ENCODE measurements at regions not wholly inside any gene's neighbourhood (a gene's known extent, or its start where the extent isn't known, plus 50 kb on each side); places are given as distances from the start of the nearest gene placed in this dataset.
A peak's percentile ranks its signal among the peaks of the same experiment; 100 is the strongest.

GRCh38 chr7:41628901-41629300, 74.0 kb downstream of the INHBA start:
- no peaks in the 10 kb centered on the region for H3K27me3 ChIP-seq (replicated peaks in 1 of 2; ENCODE audit: control insufficient read depth in 2 of 2, insufficient read depth in 2 of 2, low read length in 1 of 2)
- no peak overlapping the region for H2AFZ ChIP-seq (ENCODE audit: control insufficient read depth, low read depth, low read length)
- no peak overlapping the region for H3K4me2 ChIP-seq (ENCODE audit: control insufficient read depth, insufficient read depth)
- SMC1A ChIA-PET (ENCODE audit: uncharacterized antibody, unreplicated experiment) = interaction anchor here (0.6 kb wide), 1 partner anchor 226 kb away, joined by 3 read pairs; no protein-coding TSS in a partner anchor
- H3K9me3 ChIP-seq (replicated peaks; ENCODE audit: control insufficient read depth, insufficient read depth, low read length) = no peaks in the 10 kb centered on the region
- in situ Hi-C loops (cut with MboI) = no loop called here
- peak; percentile 53 for ATAC-seq
- CTCF ChIA-PET = no interaction called here
- POLR2A ChIA-PET = no interaction called here
- H3K79me2 ChIP-seq (ENCODE audit: control insufficient read depth, insufficient read depth, low read length) = no peaks in the 10 kb centered on the region
- RAD21 ChIA-PET (ENCODE audit: unreplicated experiment) = no interaction called here
- H4K20me1 ChIP-seq (ENCODE audit: control insufficient read depth, insufficient read depth) = no peaks in the 10 kb centered on the region
- FAIRE-seq = no peak
- H3K4me1 ChIP-seq (ENCODE audit: control insufficient read depth, insufficient read depth, low read length) = no peaks in the 10 kb centered on the region
- no peak overlapping the region for H3K4me3 ChIP-seq
- H3K36me3 ChIP-seq (ENCODE audit: control insufficient read depth in 2 of 2, insufficient read depth in 2 of 2, low read length in 1 of 2) = no peaks in the 10 kb centered on the region
- DNase-seq (ENCODE audit: low read depth, low spot score) = no peak
- intact Hi-C loops (cut with micrococcal nuclease; ENCODE audit: unreplicated experiment) = no loop called here
- no peak overlapping the region for H3K9ac ChIP-seq (ENCODE audit: control insufficient read depth, insufficient read depth, low read length)
- 2% methylated on average over 3 of the region's 3 CpGs for WGBS (ENCODE audit: insufficient coverage, insufficient replicate concordance, low lambda C conversion rate, missing lambda C conversion rate)
- no TSS peak for BruUV-seq (replicated peaks)
- no peak overlapping the region for H3K27ac ChIP-seq (ENCODE audit: control insufficient read depth, insufficient read depth)
- TF ChIP-seq IKZF2 (IDR thresholded peaks at IDR 0.05) (no peak), STAT3 (IDR thresholded peaks at IDR 0.05; ENCODE audit: low read depth, low read length) (no peak), PKNOX1 (IDR thresholded peaks at IDR 0.05) (no peak), TCF12 (IDR thresholded peaks at IDR 0.05; ENCODE audit: low read depth, low read length) (no peak), RBBP5 (conservative IDR thresholded peaks at IDR 0.05) (no peak), GATAD2B (conservative IDR thresholded peaks at IDR 0.05; ENCODE audit: low read depth) (no peak), IRF5 (IDR thresholded peaks at IDR 0.05; ENCODE audit: borderline replicate concordance) (no peak), PBX3 (IDR thresholded peaks at IDR 0.05; ENCODE audit: insufficient replicate concordance, low read depth, low read length) (no peak), E4F1 (IDR thresholded peaks at IDR 0.05; ENCODE audit: borderline replicate concordance, partially characterized antibody) (no peak), NR2C1 (IDR thresholded peaks at IDR 0.05) (no peak), STAT1 (conservative IDR thresholded peaks at IDR 0.05) (no peak), ATF7 (IDR thresholded peaks at IDR 0.05; ENCODE audit: low read depth) (no peak), RB1 (IDR thresholded peaks at IDR 0.05; ENCODE audit: borderline replicate concordance) (no peak), CEBPZ (IDR thresholded peaks at IDR 0.05; ENCODE audit: low read depth, low read length) (no peak), NBN (IDR thresholded peaks at IDR 0.05) (no peak)

All from GM12878 (cell line).